IMR-90 (cell line): ENCODE measurements at regions not wholly inside any gene's neighbourhood (a gene's known extent, or its start where the extent isn't known, plus 50 kb on each side); places are given as distances from the start of the nearest gene placed in this dataset.

ENCODE experiments used
- ATAC-seq: fragments of 200-7000 bp; cut with Tn5 transposase; 2 replicates; pipeline ENCODE4 v1.9.1; 2020; ENCODE audit warnings: low read depth, mild to moderate bottlenecking, moderate library complexity
- BruUV-seq: library from RNA; stranded (reverse); fragments of 400-500 nt; replicated peaks from 2 replicates; lab custom pipeline; 2021; lab: Mats Ljungman, UMichigan
- CTCF ChIA-PET: fragments of 300-600 bp; formaldehyde crosslinking; extraction: SDS; loops from one replicate; lab custom pipeline; 2021; ENCODE audit warnings: antibody characterized with exemption; lab: Yijun Ruan, JAX
- POLR2A ChIA-PET: fragments of 300-600 bp; sonication (Branson Sonifier 250); formaldehyde crosslinking; loops from one replicate; lab custom pipeline; 2022; ENCODE audit warnings: antibody characterized with exemption; ENCODE audit not compliant: unreplicated experiment; lab: Charles Lee
- DNase-seq: peaks from one replicate; pipeline ENCODE4 v3.0.0; 2013
- H2AFZ ChIP-seq: replicated peaks from 2 replicates; pipeline ENCODE3; 2013; ENCODE audit warnings: low read length, mild to moderate bottlenecking; ENCODE audit not compliant: poor library complexity
- H2AK5ac ChIP-seq: 2 replicates; pipeline ENCODE4 v1.6.1; 2013; ENCODE audit warnings: low read depth, low read length, inconsistent platforms
- H2AK9ac ChIP-seq: replicated peaks from 2 replicates; pipeline ENCODE3; 2013; ENCODE audit warnings: mild to moderate bottlenecking, low read depth, low read length, moderate library complexity; ENCODE audit not compliant: poor library complexity
- H2BK120ac ChIP-seq: 2 replicates; pipeline ENCODE4 v1.6.1; 2013; ENCODE audit warnings: low read depth, low read length, inconsistent platforms
- H2BK15ac ChIP-seq: 3 replicates; pipeline ENCODE4 v1.6.1; 2013; ENCODE audit warnings: low read depth, low read length, inconsistent platforms
- H2BK20ac ChIP-seq: 2 replicates; pipeline ENCODE4 v1.6.1; 2013; ENCODE audit warnings: low read depth, mild to moderate bottlenecking, inconsistent platforms, low read length, moderate library complexity
- H2BK5ac ChIP-seq: 2 replicates; pipeline ENCODE4 v1.6.1; 2013; ENCODE audit warnings: mild to moderate bottlenecking, low read depth, low read length, inconsistent platforms; ENCODE audit not compliant: poor library complexity, severe bottlenecking
- H3K14ac ChIP-seq: replicated peaks from 2 replicates; pipeline ENCODE4 v1.6.1; 2013; ENCODE audit warnings: low read depth, low read length, inconsistent platforms
- H3K18ac ChIP-seq: 2 replicates; pipeline ENCODE4 v1.6.1; 2013; ENCODE audit warnings: low read depth, low read length, control low read depth
- H3K23ac ChIP-seq: 2 replicates; pipeline ENCODE4 v1.6.1; 2013; ENCODE audit warnings: low read depth, low read length, inconsistent platforms
- H3K27ac ChIP-seq: 2 replicates; pipeline ENCODE4 v1.5.1; 2013; ENCODE audit warnings: mild to moderate bottlenecking, control low read depth, low read length; ENCODE audit not compliant: insufficient read depth
- H3K27me3 ChIP-seq: 2 replicates; pipeline ENCODE4 v1.6.1; 2013; ENCODE audit warnings: low read length; ENCODE audit not compliant: control insufficient read depth, insufficient read depth
- H3K36me3 ChIP-seq: 2 replicates; pipeline ENCODE4 v1.6.1; 2013; ENCODE audit warnings: low read length, mixed read lengths; ENCODE audit not compliant: control insufficient read depth, insufficient read depth
- H3K4ac ChIP-seq: 2 replicates; pipeline ENCODE4 v1.6.1; 2013; ENCODE audit warnings: low read depth, low read length, inconsistent platforms
- H3K4me1 ChIP-seq: 2 replicates; pipeline ENCODE4 v1.6.1; 2013; ENCODE audit warnings: low read length, mixed read lengths; ENCODE audit not compliant: control insufficient read depth, insufficient read depth
- H3K4me2 ChIP-seq: 2 replicates; pipeline ENCODE4 v1.6.1; 2013; ENCODE audit warnings: low read depth, mild to moderate bottlenecking, control low read depth, low read length, moderate library complexity
- H3K4me3 ChIP-seq: 2 replicates; pipeline ENCODE4 v1.5.1; 2013; ENCODE audit warnings: low read depth, mild to moderate bottlenecking, control low read depth, low read length, moderate library complexity; ENCODE audit not compliant: insufficient read depth
- H3K56ac ChIP-seq: 2 replicates; pipeline ENCODE4 v1.6.1; 2013; ENCODE audit warnings: low read length, inconsistent platforms; ENCODE audit not compliant: insufficient read depth; ENCODE audit errors: extremely low read depth
- H3K79me1 ChIP-seq, 2 experiments: 2 replicates each; pipeline ENCODE4 v1.6.1; 2013; ENCODE audit warnings: low read length in 2 of 2, inconsistent platforms in 1 of 2, low read depth in 1 of 2
- H3K9ac ChIP-seq: 2 replicates; pipeline ENCODE4 v1.6.1; 2013; ENCODE audit warnings: low read depth, low read length, control low read depth
- H3K9me1 ChIP-seq: 2 replicates; pipeline ENCODE4 v1.6.1; 2013; ENCODE audit warnings: low read length, inconsistent platforms; ENCODE audit not compliant: insufficient read depth
- H3K9me3 ChIP-seq: 2 replicates; pipeline ENCODE4 v1.6.1; 2013; ENCODE audit warnings: low read length; ENCODE audit not compliant: control insufficient read depth, insufficient read depth
- H4K20me1 ChIP-seq: 2 replicates; pipeline ENCODE4 v1.6.1; 2013; ENCODE audit warnings: low read length, inconsistent platforms; ENCODE audit not compliant: insufficient read depth
- H4K5ac ChIP-seq: 2 replicates; pipeline ENCODE4 v1.6.1; 2013; ENCODE audit warnings: mild to moderate bottlenecking, low read depth, low read length, control low read depth
- H4K8ac ChIP-seq, 2 experiments: 2 replicates each; pipeline ENCODE4 v1.6.1; 2013; ENCODE audit warnings: low read depth in 2 of 2, low read length in 2 of 2, control low read depth in 1 of 2, inconsistent platforms in 1 of 2
- H4K91ac ChIP-seq: 2 replicates; pipeline ENCODE4 v1.6.1; 2013; ENCODE audit warnings: low read depth, low read length, inconsistent platforms; ENCODE audit not compliant: insufficient read depth
- BHLHE40 ChIP-seq: fragments of 150-350 bp; IDR thresholded peaks from 2 replicates; pipeline ENCODE4 v1.6.1; 2016; ENCODE audit warnings: mild to moderate bottlenecking, low read depth, low read length
- MAFK ChIP-seq: IDR thresholded peaks from 2 replicates; pipeline ENCODE4 v1.6.1; 2012; ENCODE audit warnings: low read depth, low read length, improper control_type of control experiment
- MAZ ChIP-seq: IDR thresholded peaks from 2 replicates; pipeline ENCODE4 v1.6.1; 2012; ENCODE audit warnings: low read depth, mild to moderate bottlenecking, low read length, improper control_type of control experiment, moderate library complexity, borderline replicate concordance
- MXI1 ChIP-seq: IDR thresholded peaks from 2 replicates; pipeline ENCODE4 v1.6.1; 2012; ENCODE audit warnings: low read depth, mild to moderate bottlenecking, low read length, moderate library complexity, borderline replicate concordance
- POLR2A ChIP-seq: IDR thresholded peaks from 2 replicates; pipeline ENCODE4 v1.6.1; 2012; ENCODE audit warnings: mild to moderate bottlenecking, low read depth, low read length
- SMC3 ChIP-seq: fragments of 150-350 bp; IDR thresholded peaks from 2 replicates; pipeline ENCODE4 v1.6.1; 2016; ENCODE audit warnings: low read depth, mild to moderate bottlenecking, antibody characterized with exemption, low read length, moderate library complexity
- WGBS, 2 experiments: methylation state at CpG; one replicate each; pipeline versions ENCODE4 v1.1.5 to v1.1.7; 2013; ENCODE audit warnings: missing lambda C conversion rate in 2 of 2; ENCODE audit not compliant: insufficient read length in 1 of 2; ENCODE audit errors: extremely low coverage in 2 of 2; 5-methylcytosine and 5-hydroxymethylcytosine counted together
- dilution Hi-C: fragments of 300-500 bp; cut with HindIII; formaldehyde crosslinking; loops from one replicate; pipeline ENCODE4 v1.14.3; 2018; ENCODE audit warnings: low sequenced_read_pairs; ENCODE audit not compliant: unreplicated experiment
- in situ Hi-C: fragments of 300-500 bp; cut with MboI; formaldehyde crosslinking; loops from 3 replicates; pipeline ENCODE4 v1.14.3; 2019; ENCODE audit warnings: low sequenced_read_pairs, inconsistent platforms, mixed read lengths
- intact Hi-C: fragments of 100-400 bp; cut with micrococcal nuclease; formaldehyde crosslinking; loops from 2 replicates; pipeline ENCODE4 v1.10.0; 2022

- BruUV-seq = no TSS peak
- dilution Hi-C loops = no loop called here
- H3K4me2 ChIP-seq = no peak overlapping the region
- TF ChIP-seq MXI1 = no peak
- TF ChIP-seq BHLHE40 = no peak
- TF ChIP-seq POLR2A = no peak
- TF ChIP-seq MAZ = no peak
- no peak for TF ChIP-seq MAFK
- no peak for TF ChIP-seq SMC3
- no peak overlapping the region for H3K9ac ChIP-seq
- H3K56ac ChIP-seq = no peak overlapping the region
- H3K36me3 ChIP-seq = no peaks in the 10 kb centered on the region
- H2BK15ac ChIP-seq = no peak overlapping the region
- ATAC-seq = no peak
- no peak overlapping the region for H2AFZ ChIP-seq
- peaks cover 3% of the 10 kb centered on the region; the same call in 1 of the 2 replicates for H3K9me1 ChIP-seq
- H3K79me1 ChIP-seq = no peaks in the 10 kb centered on the region; a peak in 1 of 4 replicates
- no peak overlapping the region for H2BK20ac ChIP-seq
- no peak overlapping the region for H2BK5ac ChIP-seq
- H4K20me1 ChIP-seq = no peaks in the 10 kb centered on the region
- in situ Hi-C loops = no loop called here
- no peak overlapping the region for H4K5ac ChIP-seq
- no peak overlapping the region for H2AK5ac ChIP-seq
- WGBS, 2 experiments = no CpG with 5 or more reads among the region's 9 CpGs
- no peak overlapping the region for H2AK9ac ChIP-seq
- H3K27me3 ChIP-seq = peaks cover 23% of the 10 kb centered on the region
- H4K8ac ChIP-seq = no peak overlapping the region
- ChIA-PET POLR2A (no interaction called here), CTCF (no interaction called here)
- DNase-seq = no peak
- intact Hi-C loops = no loop called here
- H3K27ac ChIP-seq = no peak overlapping the region
- no peaks in the 10 kb centered on the region for H3K9me3 ChIP-seq
- no peak overlapping the region for H3K14ac ChIP-seq
- H3K4me1 ChIP-seq = peaks cover 2% of the 10 kb centered on the region; the same call in 1 of the 2 replicates
- H3K4ac ChIP-seq = no peak overlapping the region
- H3K4me3 ChIP-seq = no peak overlapping the region
- no peak overlapping the region for H3K18ac ChIP-seq
- no peak overlapping the region for H2BK120ac ChIP-seq
- H4K91ac ChIP-seq = no peak overlapping the region
- no peak overlapping the region for H3K23ac ChIP-seq
Observed at GRCh38 chr6:20333721-20334269, 67.9 kb upstream of the E2F3 start.
